ENCODE measurements at regions not wholly inside any gene's neighbourhood (a gene's known extent, or its start where the extent isn't known, plus 50 kb on each side); places are given as distances from the start of the nearest gene placed in this dataset.

GRCh38 chr15:93178371-93178770, 89.4 kb upstream of the RGMA start:
- DNase-seq = no peak

GRCh38 chr15:93176065-93176464, 87.1 kb upstream of the RGMA start:
- no peak for DNase-seq

- DNase-seq = no peak
These were observed 85.8 kb upstream of the RGMA start for GRCh38 chr15:93174836-93175235.

- DNase-seq = no peak
These were observed 84.4 kb upstream of the RGMA start for GRCh38 chr15:93173369-93173768.

GRCh38 chr15:93171476-93171875, 82.5 kb upstream of the RGMA start:
- no peak for DNase-seq

GRCh38 chr15:93170329-93170728, 81.3 kb upstream of the RGMA start:
- no peak for DNase-seq

DNA sequence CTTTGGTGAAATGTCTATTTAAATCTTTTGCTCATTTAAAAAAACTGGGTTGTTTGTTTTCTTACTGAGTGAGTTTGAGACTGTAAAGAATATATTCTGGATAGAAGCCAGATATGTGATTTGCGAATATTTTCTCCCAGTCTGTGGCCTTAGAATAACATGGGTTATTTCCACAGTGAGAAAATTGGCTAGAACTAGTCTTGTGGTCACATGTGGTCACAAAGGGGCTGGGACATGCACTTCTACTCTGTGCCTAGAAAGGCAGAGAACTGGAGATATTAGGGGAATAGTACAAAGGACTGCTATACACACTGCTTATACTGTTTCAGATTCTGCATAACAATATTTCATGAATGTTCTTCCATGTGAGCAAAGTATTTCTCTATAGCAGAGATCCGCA, 79.9 kb upstream of the RGMA start:
- no peak for DNase-seq

- DNase-seq = no peak
These were observed 78.3 kb upstream of the RGMA start for GRCh38 chr15:93167291-93167690.

DNA sequence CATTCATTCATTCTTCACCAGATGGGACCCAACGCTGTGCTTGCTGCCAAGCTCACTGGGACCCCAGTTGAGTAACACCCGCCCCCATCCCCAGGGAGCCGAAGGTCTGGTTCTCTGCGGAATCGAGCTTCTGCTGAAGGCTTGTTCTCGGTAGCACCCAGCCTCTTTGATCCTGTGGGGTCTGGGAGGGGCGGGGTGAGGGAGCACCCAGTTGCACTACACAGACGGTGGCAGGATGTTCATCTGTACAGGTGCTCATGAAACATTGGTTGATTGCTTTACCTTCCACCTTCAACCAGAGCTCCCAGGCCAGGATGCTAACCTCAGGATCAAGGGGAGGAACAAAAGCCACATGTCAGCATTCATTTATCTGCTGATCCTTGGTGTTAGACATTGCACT, 77.7 kb upstream of the RGMA start:
- DNase-seq = no peak

DNA sequence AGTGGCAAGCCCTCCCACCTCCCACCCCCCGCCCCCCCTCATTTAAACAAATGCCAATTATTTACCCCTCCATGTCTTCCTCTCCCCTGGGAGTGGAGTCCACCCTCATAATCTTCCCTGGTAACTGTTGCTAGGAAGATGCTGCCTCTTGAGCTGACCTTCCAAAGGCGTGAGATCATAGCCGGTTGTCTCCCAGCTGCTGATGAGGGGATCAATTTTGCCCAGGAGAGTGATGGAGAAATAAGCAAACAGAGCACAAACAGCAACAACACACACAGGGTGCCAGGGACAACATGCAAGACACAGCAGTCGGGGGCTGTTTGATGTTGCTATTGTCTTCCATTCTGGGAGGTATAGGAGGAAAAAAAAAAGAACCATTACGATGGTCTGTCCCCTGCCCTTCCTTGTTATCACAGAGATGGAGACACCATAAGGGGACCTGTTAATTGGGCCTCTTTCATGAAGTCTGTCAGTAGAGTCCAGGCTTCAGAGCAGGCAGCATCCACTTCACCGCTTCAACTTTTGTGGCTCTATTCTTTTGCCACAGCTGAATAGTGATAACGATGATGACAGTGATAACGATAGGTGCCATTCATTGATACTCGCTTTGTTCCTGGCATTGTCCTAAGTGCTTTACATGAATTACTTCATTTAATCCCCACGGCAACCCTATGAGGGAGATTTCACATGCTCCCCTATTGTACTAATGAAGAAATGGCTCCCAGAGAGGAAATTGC, 76.9 kb upstream of the RGMA start:
- no peak for DNase-seq

- DNase-seq = no peak
These were observed 75.4 kb upstream of the RGMA start for GRCh38 chr15:93164409-93164808.

- no peak for DNase-seq
These were observed 73.5 kb upstream of the RGMA start for GRCh38 chr15:93162560-93162959.

GRCh38 chr15:93159930-93160329, 70.9 kb upstream of the RGMA start:
- DNase-seq = no peak

DNA sequence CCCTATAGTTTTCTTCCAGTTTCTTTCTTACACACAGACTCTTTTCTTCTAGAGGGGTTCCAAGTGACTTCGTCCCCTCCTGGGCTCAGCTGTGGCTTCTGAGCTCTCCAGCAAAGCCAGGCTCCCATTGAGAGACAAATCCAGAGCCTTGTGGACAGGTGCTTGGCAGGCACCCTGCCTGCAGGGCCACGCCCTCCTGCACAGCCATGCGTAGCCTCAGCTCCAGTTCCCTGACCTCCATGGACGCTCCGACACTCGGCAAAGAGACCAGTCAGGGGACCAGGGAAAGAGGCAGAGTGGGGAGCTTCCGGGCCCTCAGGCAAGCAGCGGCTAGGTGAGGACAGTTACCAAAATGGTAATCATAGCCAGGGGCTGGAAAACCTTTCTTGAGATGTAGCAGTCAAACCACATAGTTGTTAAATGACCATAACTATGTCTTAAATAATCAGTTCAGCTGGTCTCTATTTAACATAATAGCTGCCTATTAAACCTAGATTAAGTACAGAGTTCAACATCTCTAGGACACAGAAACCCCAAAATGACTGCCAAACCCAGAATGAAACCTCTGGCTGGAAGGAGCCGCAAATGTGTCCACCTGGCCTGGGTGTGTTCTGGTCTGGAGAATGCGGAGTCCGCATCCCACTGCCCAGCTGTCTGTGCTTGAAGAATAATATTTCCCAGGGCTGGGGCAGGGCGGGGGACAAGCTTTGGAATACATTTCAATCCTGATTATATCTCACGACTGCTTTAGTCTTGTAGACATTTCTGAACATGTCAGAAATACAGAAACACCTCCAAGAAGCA, 69.3 kb upstream of the RGMA start:
- no peak for DNase-seq

- DNase-seq = no peak
These were observed 65.7 kb upstream of the RGMA start for GRCh38 chr15:93154666-93155065.

DNA sequence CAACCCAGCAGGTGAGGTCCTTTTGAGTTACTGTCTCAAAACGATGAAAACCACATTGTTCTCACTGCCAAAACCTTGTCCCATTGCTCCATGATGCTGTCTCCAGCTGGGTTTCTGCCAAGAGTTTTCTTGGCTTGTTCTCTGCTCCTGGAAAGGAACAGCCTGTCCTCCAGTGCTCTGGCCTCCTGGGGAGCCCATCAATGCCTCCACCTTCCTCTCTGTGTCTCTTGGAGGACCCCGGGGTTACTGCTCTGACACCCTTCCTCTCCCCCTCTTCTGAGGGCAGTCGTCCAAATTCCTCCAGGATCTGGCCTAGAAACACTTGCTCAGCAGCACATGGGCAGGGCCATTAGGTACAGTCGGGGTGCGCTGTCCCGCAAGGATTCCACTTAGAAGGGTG, 63.9 kb upstream of the RGMA start:
- DNase-seq = no peak

- DNase-seq = peak; percentile 37
These were observed 63.3 kb upstream of the RGMA start for GRCh38 chr15:93152360-93152759.

DNA sequence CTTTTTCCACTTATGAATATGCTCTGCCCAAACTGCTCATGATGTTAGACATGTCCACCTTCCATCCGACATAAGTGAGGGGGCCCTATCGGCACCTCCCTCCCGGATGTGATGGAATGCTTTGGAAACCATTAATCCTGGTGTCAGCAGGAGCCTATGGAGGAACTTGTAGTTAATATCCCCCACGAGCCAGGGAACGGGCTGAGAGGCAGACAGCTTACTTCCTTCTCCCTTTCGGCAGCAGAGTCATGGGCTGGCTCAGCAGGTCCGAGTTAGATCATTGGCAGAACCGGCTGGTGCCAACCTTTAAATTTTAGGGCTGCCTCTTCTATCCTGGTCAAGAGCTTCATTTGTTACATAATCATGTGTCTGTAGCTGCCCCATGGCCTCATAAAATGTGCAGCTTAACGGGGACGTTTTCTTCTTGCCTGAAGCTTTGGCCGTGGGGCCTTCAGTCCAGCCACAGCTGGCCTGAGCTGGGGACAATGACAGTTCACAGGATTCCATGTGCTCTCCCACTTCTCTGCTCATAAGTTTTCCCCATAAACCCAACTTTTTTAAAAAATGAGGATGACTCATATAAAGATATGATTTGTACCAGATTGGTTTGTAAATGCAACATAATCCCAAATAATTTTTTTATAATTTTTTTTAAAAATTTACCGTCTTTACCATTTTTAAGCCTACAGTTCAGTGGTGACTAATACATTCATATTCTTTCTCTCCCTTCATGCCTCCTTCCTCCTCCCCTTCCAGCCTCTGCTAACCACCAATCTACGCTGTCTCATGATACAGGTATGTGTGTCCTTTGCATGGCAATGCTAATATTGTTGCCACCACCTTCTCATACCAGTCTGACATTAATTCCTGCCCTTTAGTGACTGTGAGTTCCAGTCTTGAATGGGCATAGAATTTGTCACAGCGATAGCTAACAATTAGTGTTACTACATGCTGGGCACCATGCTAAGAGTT, 62.2 kb upstream of the RGMA start:
- no peak for DNase-seq

- no peak for DNase-seq
These were observed 57.6 kb upstream of the RGMA start for GRCh38 chr15:93146601-93147000.

- DNase-seq = no peak
These were observed 57.2 kb upstream of the RGMA start for GRCh38 chr15:93146196-93146595.

- no peak for DNase-seq
These were observed 55.6 kb upstream of the RGMA start for GRCh38 chr15:93144463-93145236.

- no peak for DNase-seq
These were observed 54.2 kb upstream of the RGMA start for GRCh38 chr15:93143186-93143585.
